Transverse colon (tissue), 4 donors: ENCODE measurements at regions not wholly inside any gene's neighbourhood (a gene's known extent, or its start where the extent isn't known, plus 50 kb on each side); places are given as distances from the start of the nearest gene placed in this dataset.

ENCODE experiments used
- CTCF ChIP-seq, 5 experiments: fragments of 200-600 bp in 3 of 5; fragments of 450-650 bp in 2 of 5; sonication (generic) in 3 of 5; IDR thresholded peaks; 1 replicate in 2 of 5; 2 replicates in 3 of 5; pipeline ENCODE4 v1.5.1; 2016 to 2017; ENCODE audit warnings: antibody characterized with exemption in 5 of 5, inconsistent platforms in 3 of 5, mild to moderate bottlenecking in 2 of 5, moderate library complexity in 1 of 5
- EP300 ChIP-seq: sonication (generic); formaldehyde crosslinking; IDR thresholded peaks from one replicate; pipeline ENCODE4 v1.6.1; 2017; ENCODE audit warnings: antibody characterized with exemption, low read depth
- POLR2A ChIP-seq: fragments of 450-650 bp; IDR thresholded peaks from one replicate; pipeline ENCODE4 v1.6.1; 2016; ENCODE audit warnings: antibody characterized with exemption, mild to moderate bottlenecking, moderate library complexity
- POLR2AphosphoS5 ChIP-seq, 3 donors: sonication (generic); formaldehyde crosslinking; IDR thresholded peaks; one replicate each; pipeline ENCODE4 v1.6.1; 2016; ENCODE audit warnings: antibody characterized with exemption in 3 of 3

DNA sequence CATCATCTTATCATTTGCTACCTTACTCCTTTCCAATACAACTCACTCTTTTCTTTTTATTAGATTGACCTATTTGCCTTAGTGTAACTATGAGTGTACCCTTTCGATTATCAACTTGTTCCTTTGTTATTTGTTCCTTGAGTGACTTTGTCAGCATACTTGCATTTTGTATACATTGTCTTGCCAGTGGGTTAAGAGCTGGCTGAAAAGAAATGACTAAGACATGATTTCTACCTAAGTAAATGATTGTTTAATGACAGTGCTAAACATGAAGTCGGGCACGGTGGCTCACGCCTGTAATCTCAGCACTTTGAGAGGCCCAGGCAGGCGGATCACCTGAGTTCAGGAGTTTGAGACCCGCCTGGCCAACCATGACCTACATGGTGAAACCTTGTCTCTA, 1042.3 kb downstream of the TBL1XR1 start:
- TF ChIP-seq POLR2AphosphoS5 (IDR thresholded peaks at IDR 0.05) (no peak), CTCF (IDR thresholded peaks at IDR 0.05) (no peak), POLR2A (no peak), EP300 (no peak)
